CD4-positive, alpha-beta memory T cell (primary cell): ENCODE measurements at regions not wholly inside any gene's neighbourhood (a gene's known extent, or its start where the extent isn't known, plus 50 kb on each side); places are given as distances from the start of the nearest gene placed in this dataset.
A peak's percentile ranks its signal among the peaks of the same experiment; 100 is the strongest.

ENCODE experiments used
- CTCF ChIA-PET: fragments of 350-600 bp; sonication (Branson Sonifier 250); formaldehyde crosslinking; loops from one replicate; lab custom pipeline; 2021; ENCODE audit warnings: inconsistent platforms; ENCODE audit not compliant: partially characterized antibody; lab: Charles Lee
- POLR2A ChIA-PET: fragments of 350-600 bp; sonication (Branson Sonifier 250); formaldehyde crosslinking; loops from one replicate; lab custom pipeline; 2021; ENCODE audit not compliant: partially characterized antibody; lab: Charles Lee
- DNase-seq, 5 donors: peaks; one replicate each; pipeline versions ENCODE4 v3.0.0 to v3.0.0-alpha.2; 2020 to 2022; ENCODE audit warnings: mixed read lengths in 1 of 5
- H3K27ac ChIP-seq: one replicate; pipeline ENCODE4 v1.7.0; 2013; ENCODE audit warnings: low read depth, low read length
- H3K27me3 ChIP-seq: 2 replicates; pipeline ENCODE4 v1.7.0; 2013; ENCODE audit warnings: mild to moderate bottlenecking, low read length, moderate library complexity; ENCODE audit not compliant: insufficient read depth
- H3K36me3 ChIP-seq: 2 replicates; pipeline ENCODE4 v1.7.0; 2013; ENCODE audit warnings: mild to moderate bottlenecking, low read length, moderate library complexity; ENCODE audit not compliant: insufficient read depth
- H3K4me1 ChIP-seq: 2 replicates; pipeline ENCODE4 v1.7.0; 2013; ENCODE audit warnings: mild to moderate bottlenecking, low read length, moderate library complexity; ENCODE audit not compliant: insufficient read depth
- H3K4me3 ChIP-seq, 2 donors: one replicate each; pipeline ENCODE4 v1.7.0; 2013; ENCODE audit warnings: low read length in 2 of 2, mild to moderate bottlenecking in 1 of 2
- H3K9me3 ChIP-seq, 2 donors: one replicate each; pipeline ENCODE4 v1.7.0; 2013; ENCODE audit warnings: low read length in 2 of 2, control low read depth in 1 of 2; ENCODE audit not compliant: control insufficient read depth in 1 of 2
- H3K27ac Mint-ChIP-seq, 7 donors: one replicate each; pipeline ENCODE4 v1.8.0; 2020 to 2021; ENCODE audit warnings: mixed read lengths in 7 of 7, mild to moderate bottlenecking in 6 of 7, inconsistent platforms in 3 of 7, moderate library complexity in 3 of 7
- H3K27me3 Mint-ChIP-seq, 2 donors: one replicate each; pipeline ENCODE4 v1.8.0; 2020 to 2021; ENCODE audit warnings: mixed read lengths in 2 of 2
- H3K36me3 Mint-ChIP-seq, 2 donors: one replicate each; pipeline ENCODE4 v1.8.0; 2020 to 2021; ENCODE audit warnings: mixed read lengths in 2 of 2, inconsistent platforms in 1 of 2, mild to moderate bottlenecking in 1 of 2
- H3K4me1 Mint-ChIP-seq, 4 donors: one replicate each; pipeline ENCODE4 v1.8.0; 2020 to 2021; ENCODE audit warnings: mixed read lengths in 4 of 4, mild to moderate bottlenecking in 1 of 4
- H3K4me3 Mint-ChIP-seq, 8 donors: one replicate each; pipeline ENCODE4 v1.8.0; 2020 to 2021; ENCODE audit warnings: mixed read lengths in 8 of 8, mild to moderate bottlenecking in 7 of 8, moderate library complexity in 6 of 8, inconsistent platforms in 3 of 8
- H3K9me3 Mint-ChIP-seq, 8 donors: one replicate each; pipeline ENCODE4 v1.8.0; 2020 to 2021; ENCODE audit warnings: mixed read lengths in 8 of 8, mild to moderate bottlenecking in 5 of 8, inconsistent platforms in 3 of 8, moderate library complexity in 1 of 8
- intact Hi-C: fragments of 100-400 bp; cut with micrococcal nuclease; formaldehyde crosslinking; loops from one replicate; pipeline ENCODE4 v1.15.1; 2023

DNA sequence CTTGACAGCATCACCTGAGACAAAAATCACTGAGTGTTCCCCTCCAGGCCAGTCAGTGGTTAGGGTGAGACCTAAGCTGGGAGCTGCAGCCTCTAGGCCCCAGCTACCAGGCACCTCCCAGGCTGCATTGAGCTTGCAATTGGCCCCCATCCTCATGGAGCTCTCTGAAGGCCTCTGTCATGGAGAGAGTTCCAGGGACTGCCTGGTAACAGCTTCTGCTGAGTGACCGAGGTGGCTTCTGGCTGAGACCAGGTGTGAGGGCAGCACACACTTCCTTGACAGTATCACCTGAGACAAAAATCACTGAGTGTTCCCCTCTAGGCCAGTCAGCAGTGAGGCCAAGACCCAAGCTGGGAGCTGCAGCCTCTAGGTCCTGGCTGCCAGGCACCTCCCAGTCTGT, 283.0 kb downstream of the SMOC2 start:
- Histone ChIP-seq H3K27me3 (no peaks in the 10 kb centered on the region), H3K9me3 (no peaks in the 10 kb centered on the region), H3K36me3 (no peaks in the 10 kb centered on the region), H3K4me1 (no peaks in the 10 kb centered on the region), H3K4me3 (no peak overlapping the region), H3K27ac (no peak overlapping the region)
- intact Hi-C loops: no loop called here
- no peaks in the 10 kb centered on the region for H3K36me3 Mint-ChIP-seq
- H3K27me3 Mint-ChIP-seq: peaks cover 0 to 1% of the 10 kb centered on the region in 2 donors
- H3K27ac Mint-ChIP-seq: no peak overlapping the region
- no peaks in the 10 kb centered on the region for H3K4me1 Mint-ChIP-seq
- ChIA-PET POLR2A (no interaction called here), CTCF (no interaction called here)
- H3K9me3 Mint-ChIP-seq: peaks cover 0 to 11% (median 0%) of the 10 kb centered on the region in 8 donors
- no peak for DNase-seq
- no peak overlapping the region for H3K4me3 Mint-ChIP-seq

- peaks cover 0 to 11% (median 1%) of the 10 kb centered on the region in 8 donors for H3K9me3 Mint-ChIP-seq
- Histone ChIP-seq H3K4me1 (no peaks in the 10 kb centered on the region), H3K36me3 (no peaks in the 10 kb centered on the region), H3K27ac (no peak overlapping the region), H3K27me3 (no peaks in the 10 kb centered on the region), H3K9me3 (no peaks in the 10 kb centered on the region), H3K4me3 (no peak overlapping the region)
- peaks cover 0 to 1% of the 10 kb centered on the region in 2 donors for H3K27me3 Mint-ChIP-seq
- no peaks in the 10 kb centered on the region for H3K4me1 Mint-ChIP-seq
- H3K27ac Mint-ChIP-seq: no peak overlapping the region
- POLR2A ChIA-PET: no interaction called here
- CTCF ChIA-PET: no interaction called here
- DNase-seq: no peak
- H3K4me3 Mint-ChIP-seq: no peak overlapping the region
- H3K36me3 Mint-ChIP-seq: no peaks in the 10 kb centered on the region
- intact Hi-C loops: no loop called here
These were observed 281.4 kb downstream of the SMOC2 start for GRCh38 chr6:168722397-168722796.

DNA sequence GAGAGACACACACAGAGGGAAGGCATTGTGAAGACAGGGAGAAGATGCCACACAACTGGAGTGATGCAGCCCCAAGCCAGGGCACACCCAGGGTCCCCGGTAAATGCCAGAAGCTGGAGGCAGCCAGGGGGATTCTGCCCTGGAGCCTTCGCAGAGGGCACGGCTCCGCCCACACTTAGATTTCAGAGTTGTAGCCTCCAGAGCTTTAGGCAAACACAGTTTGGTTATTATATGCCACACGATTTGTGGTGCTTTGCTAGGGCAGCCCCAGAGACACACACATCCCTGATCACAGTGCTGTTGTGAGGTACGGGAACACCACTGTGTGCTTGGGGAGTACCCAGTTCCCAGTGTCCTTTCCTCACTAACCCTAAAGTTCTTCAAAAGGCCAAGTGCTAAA, 280.6 kb downstream of the SMOC2 start:
- Histone ChIP-seq H3K27me3 (no peaks in the 10 kb centered on the region), H3K9me3 (no peaks in the 10 kb centered on the region), H3K4me3 (no peak overlapping the region), H3K27ac (no peak overlapping the region), H3K36me3 (no peaks in the 10 kb centered on the region), H3K4me1 (no peaks in the 10 kb centered on the region)
- intact Hi-C loops: no loop called here
- H3K27ac Mint-ChIP-seq: no peak overlapping the region
- H3K9me3 Mint-ChIP-seq: peaks cover 0 to 11% (median 2%) of the 10 kb centered on the region in 8 donors
- H3K36me3 Mint-ChIP-seq: no peaks in the 10 kb centered on the region
- peaks cover 0 to 1% of the 10 kb centered on the region in 2 donors for H3K27me3 Mint-ChIP-seq
- no peak for DNase-seq
- POLR2A ChIA-PET: no interaction called here
- no peak overlapping the region for H3K4me3 Mint-ChIP-seq
- H3K4me1 Mint-ChIP-seq: no peaks in the 10 kb centered on the region
- CTCF ChIA-PET: no interaction called here

DNA sequence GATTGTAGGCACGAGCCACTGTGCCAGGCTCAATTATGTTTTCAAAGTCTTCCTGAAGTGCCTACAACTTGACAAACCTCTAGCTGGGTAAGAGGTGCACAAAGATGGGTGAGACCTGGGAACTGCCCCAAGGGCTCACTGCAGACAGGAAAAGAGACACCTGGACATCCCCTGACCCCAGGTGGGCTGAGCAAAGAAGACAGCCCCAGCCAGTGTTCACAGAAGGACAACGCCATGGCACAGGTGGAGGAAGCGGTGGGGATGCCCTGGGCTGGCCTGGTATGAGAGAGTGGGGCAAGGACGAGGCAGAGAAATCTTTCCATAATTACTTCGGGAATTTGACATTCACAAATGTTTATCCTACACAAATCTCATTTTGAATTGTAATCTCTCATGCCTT, 278.9 kb downstream of the SMOC2 start:
- ChIA-PET POLR2A (no interaction called here), CTCF (no interaction called here)
- intact Hi-C loops: no loop called here
- Mint-ChIP-seq H3K27me3 (peaks cover 0 to 1% of the 10 kb centered on the region in 2 donors), H3K9me3 (peaks cover 0 to 6% (median under 1%) of the 10 kb centered on the region in 8 donors), H3K4me1 (no peaks in the 10 kb centered on the region), H3K4me3 (no peak overlapping the region), H3K36me3 (no peaks in the 10 kb centered on the region), H3K27ac (peak overlapping the region in 1 of 7 donors; percentile 36)
- no peak overlapping the region for H3K27ac ChIP-seq
- no peaks in the 10 kb centered on the region for H3K9me3 ChIP-seq
- no peaks in the 10 kb centered on the region for H3K36me3 ChIP-seq
- H3K27me3 ChIP-seq: no peaks in the 10 kb centered on the region
- H3K4me3 ChIP-seq: no peak overlapping the region
- no peaks in the 10 kb centered on the region for H3K4me1 ChIP-seq
- no peak for DNase-seq

GRCh38 chr6:168718821-168719475, 278.0 kb downstream of the SMOC2 start:
- intact Hi-C loops: no loop called here
- ChIA-PET CTCF (no interaction called here), POLR2A (no interaction called here)
- no peak overlapping the region for H3K4me3 ChIP-seq
- Mint-ChIP-seq H3K27ac (no peak overlapping the region), H3K4me1 (no peaks in the 10 kb centered on the region), H3K9me3 (peaks cover 0 to 6% (median under 1%) of the 10 kb centered on the region in 8 donors), H3K36me3 (no peaks in the 10 kb centered on the region), H3K27me3 (peaks cover 0 to 1% of the 10 kb centered on the region in 2 donors), H3K4me3 (no peak overlapping the region)
- H3K9me3 ChIP-seq: no peaks in the 10 kb centered on the region
- H3K27ac ChIP-seq: no peak overlapping the region
- H3K27me3 ChIP-seq: no peaks in the 10 kb centered on the region
- H3K4me1 ChIP-seq: no peaks in the 10 kb centered on the region
- no peaks in the 10 kb centered on the region for H3K36me3 ChIP-seq
- DNase-seq: no peak
